ENCODE measurements at regions not wholly inside any gene's neighbourhood (a gene's known extent, or its start where the extent isn't known, plus 50 kb on each side); places are given as distances from the start of the nearest gene placed in this dataset.

- no TSS peak for BruUV-seq (replicated peaks)
Measured at GRCh38 chr9:36762958-36763357, 190.3 kb downstream of the MELK start.

GRCh38 chr9:36763778-36764177 lies 191.1 kb downstream of the MELK start:
- H3K36me3 ChIP-seq (ENCODE audit: control insufficient read depth, insufficient read depth, low read length) = no peaks in the 10 kb centered on the region
- no peak for DNase-seq (ENCODE audit: low read depth, low spot score)
- ChIA-PET POLR2A (no interaction called here), CTCF (no interaction called here)
- H3K27ac ChIP-seq (ENCODE audit: low read length) = no peak overlapping the region
- intact Hi-C loops (cut with micrococcal nuclease; ENCODE audit: unreplicated experiment) = no loop called here
- no peak overlapping the region for H3K4me3 ChIP-seq (ENCODE audit: low read depth in 2 of 2, low read length in 2 of 2)
- H3K4me1 ChIP-seq (ENCODE audit: control insufficient read depth, insufficient read depth, low read length) = no peaks in the 10 kb centered on the region
- TF ChIP-seq REST (IDR thresholded peaks at IDR 0.05; ENCODE audit: insufficient read depth in 1 of 2, low read depth in 2 of 2, low read length in 1 of 2) (no peak), POLR2AphosphoS5 (IDR thresholded peaks at IDR 0.05; ENCODE audit: low read depth, low read length) (no peak), TCF7L2 (IDR thresholded peaks at IDR 0.05; ENCODE audit: low read depth, low read length) (no peak), SIN3A (IDR thresholded peaks at IDR 0.05; ENCODE audit: borderline replicate concordance, insufficient read depth, low read depth, low read length) (no peak), CTCF (IDR thresholded peaks at IDR 0.05) (no peak)
- in situ Hi-C loops (cut with HindIII; ENCODE audit: low pct_unique_long_range_greater_than_20kb, low sequenced_read_pairs) = no loop called here
- H3K9me3 ChIP-seq (ENCODE audit: control insufficient read depth, insufficient read depth, low read depth, low read length) = no peaks in the 10 kb centered on the region
- ATAC-seq = no peak
- no TSS peak for BruUV-seq (replicated peaks)
- H3K27me3 ChIP-seq (ENCODE audit: control insufficient read depth, insufficient read depth, low read length) = peaks cover 25% of the 10 kb centered on the region

More at GRCh38 chr9:36762958-36763357, 190.3 kb downstream of the MELK start:
- no peaks in the 10 kb centered on the region for H3K9me3 ChIP-seq (ENCODE audit: control insufficient read depth, insufficient read depth, low read depth, low read length)
- no peaks in the 10 kb centered on the region for H3K36me3 ChIP-seq (ENCODE audit: control insufficient read depth, insufficient read depth, low read length)
- no peaks in the 10 kb centered on the region for H3K4me1 ChIP-seq (ENCODE audit: control insufficient read depth, insufficient read depth, low read length)
- TF ChIP-seq REST (IDR thresholded peaks at IDR 0.05; ENCODE audit: insufficient read depth in 1 of 2, low read depth in 2 of 2, low read length in 1 of 2) = no peak
- no peak for TF ChIP-seq TCF7L2 (IDR thresholded peaks at IDR 0.05; ENCODE audit: low read depth, low read length)
- TF ChIP-seq POLR2AphosphoS5 (IDR thresholded peaks at IDR 0.05; ENCODE audit: low read depth, low read length) = no peak
- no peak for TF ChIP-seq SIN3A (IDR thresholded peaks at IDR 0.05; ENCODE audit: borderline replicate concordance, insufficient read depth, low read depth, low read length)
- TF ChIP-seq CTCF (IDR thresholded peaks at IDR 0.05) = no peak
- no peak overlapping the region for H3K27ac ChIP-seq (ENCODE audit: low read length)
- no peak overlapping the region for H3K4me3 ChIP-seq (ENCODE audit: low read depth in 2 of 2, low read length in 2 of 2)
- ChIA-PET CTCF (no interaction called here), POLR2A (no interaction called here)
- in situ Hi-C loops (cut with HindIII; ENCODE audit: low pct_unique_long_range_greater_than_20kb, low sequenced_read_pairs) (no loop called here), intact Hi-C loops (cut with micrococcal nuclease; ENCODE audit: unreplicated experiment) (no loop called here)
- no peak for DNase-seq (ENCODE audit: low read depth, low spot score)
- ATAC-seq = no peak
- H3K27me3 ChIP-seq (ENCODE audit: control insufficient read depth, insufficient read depth, low read length) = peaks cover 23% of the 10 kb centered on the region
